ENCODE measurements at regions not wholly inside any gene's neighbourhood (a gene's known extent, or its start where the extent isn't known, plus 50 kb on each side); places are given as distances from the start of the nearest gene placed in this dataset.

GRCh38 chr2:17311106-17311619, 207.1 kb downstream of the RAD51AP2 start:
- TF ChIP-seq TAF1 (IDR thresholded peaks at IDR 0.05; ENCODE audit: low read depth) (no peak), EP300 (conservative IDR thresholded peaks at IDR 0.05; ENCODE audit: poor library complexity, severe bottlenecking) (peak; percentile 95), EZH2 (IDR thresholded peaks at IDR 0.05; ENCODE audit: borderline replicate concordance, insufficient read depth, low read length, poor library complexity, severe bottlenecking) (no peak), MXI1 (conservative IDR thresholded peaks at IDR 0.05; ENCODE audit: poor library complexity, severe bottlenecking) (peak; percentile 67)
- TF ChIP-seq, protein P1, sequence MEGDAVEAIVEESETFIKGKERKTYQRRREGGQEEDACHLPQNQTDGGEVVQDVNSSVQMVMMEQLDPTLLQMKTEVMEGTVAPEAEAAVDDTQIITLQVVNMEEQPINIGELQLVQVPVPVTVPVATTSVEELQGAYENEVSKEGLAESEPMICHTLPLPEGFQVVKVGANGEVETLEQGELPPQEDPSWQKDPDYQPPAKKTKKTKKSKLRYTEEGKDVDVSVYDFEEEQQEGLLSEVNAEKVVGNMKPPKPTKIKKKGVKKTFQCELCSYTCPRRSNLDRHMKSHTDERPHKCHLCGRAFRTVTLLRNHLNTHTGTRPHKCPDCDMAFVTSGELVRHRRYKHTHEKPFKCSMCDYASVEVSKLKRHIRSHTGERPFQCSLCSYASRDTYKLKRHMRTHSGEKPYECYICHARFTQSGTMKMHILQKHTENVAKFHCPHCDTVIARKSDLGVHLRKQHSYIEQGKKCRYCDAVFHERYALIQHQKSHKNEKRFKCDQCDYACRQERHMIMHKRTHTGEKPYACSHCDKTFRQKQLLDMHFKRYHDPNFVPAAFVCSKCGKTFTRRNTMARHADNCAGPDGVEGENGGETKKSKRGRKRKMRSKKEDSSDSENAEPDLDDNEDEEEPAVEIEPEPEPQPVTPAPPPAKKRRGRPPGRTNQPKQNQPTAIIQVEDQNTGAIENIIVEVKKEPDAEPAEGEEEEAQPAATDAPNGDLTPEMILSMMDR (IDR thresholded peaks at IDR 0.05; ENCODE audit: poor library complexity, severe bottlenecking): no peak

All from neural cell (in vitro differentiated cells).